HPDE6-E6E7 (cell line): ENCODE measurements at regions not wholly inside any gene's neighbourhood (a gene's known extent, or its start where the extent isn't known, plus 50 kb on each side); places are given as distances from the start of the nearest gene placed in this dataset.
"Not testable (repeated sequence)": the region's sequence is repeated elsewhere in the genome, so short reads cannot be mapped to it uniquely, and the experiment has no call there.

Source experiments
- DNase-seq: peaks from one replicate; pipeline ENCODE4 v3.0.0; 2011; ENCODE audit warnings: missing footprints; ENCODE audit errors: extremely low spot score

- no peak for DNase-seq
These were observed 229.0 kb upstream of the NOX3 start for GRCh38 chr6:155684416-155685196.

DNA sequence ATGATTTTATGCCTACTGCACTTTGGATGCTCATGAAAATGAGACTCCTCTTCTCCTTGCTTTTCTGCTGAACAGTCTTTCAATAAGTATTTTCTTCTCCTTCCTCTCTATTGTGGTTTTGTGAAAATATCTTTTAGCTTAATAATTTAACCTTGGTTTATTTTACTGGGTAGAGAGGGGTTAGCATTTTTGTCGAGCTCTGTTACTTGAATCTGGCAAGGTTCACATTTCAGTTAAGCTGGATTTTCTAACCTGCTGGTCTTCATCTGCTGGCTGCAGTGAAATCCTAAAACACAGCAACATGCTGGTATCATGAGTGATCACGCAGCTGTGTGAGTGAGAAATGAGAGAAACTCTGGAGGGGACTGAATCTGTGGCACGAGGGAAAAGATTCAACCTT, 222.7 kb upstream of the NOX3 start:
- no peak for DNase-seq

GRCh38 chr6:155676346-155676745, 220.7 kb upstream of the NOX3 start:
- DNase-seq = no peak

GRCh38 chr6:155670655-155671054, 215.0 kb upstream of the NOX3 start:
- no peak for DNase-seq

- no peak for DNase-seq
These were observed 204.8 kb upstream of the NOX3 start for GRCh38 chr6:155660251-155660977.

DNA sequence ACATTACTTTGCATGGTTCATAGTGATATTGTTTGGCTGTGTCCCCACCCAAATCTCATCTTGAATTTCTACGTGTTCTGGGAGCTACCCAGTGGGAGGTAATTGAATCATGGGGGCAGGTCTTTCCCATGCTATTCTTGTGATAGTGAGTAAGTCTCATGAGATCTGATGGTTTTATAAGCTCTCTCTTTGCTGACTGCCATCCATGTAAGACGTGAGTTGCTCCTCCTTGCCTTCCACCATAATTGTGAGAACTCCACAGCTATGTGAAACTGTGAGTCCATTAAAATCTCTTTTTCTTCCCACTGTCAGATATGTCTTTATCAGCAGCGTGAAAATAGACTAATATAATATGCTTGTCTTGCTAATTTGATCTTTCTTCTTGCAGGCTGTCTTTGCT, 200.4 kb upstream of the NOX3 start:
- no peak for DNase-seq

- DNase-seq = no peak
These were observed 198.8 kb upstream of the NOX3 start for GRCh38 chr6:155654474-155654873.

- DNase-seq = no peak
These were observed 192.7 kb upstream of the NOX3 start for GRCh38 chr6:155648301-155648700.

- no peak for DNase-seq
These were observed 191.7 kb upstream of the NOX3 start for GRCh38 chr6:155647354-155647753.

DNA sequence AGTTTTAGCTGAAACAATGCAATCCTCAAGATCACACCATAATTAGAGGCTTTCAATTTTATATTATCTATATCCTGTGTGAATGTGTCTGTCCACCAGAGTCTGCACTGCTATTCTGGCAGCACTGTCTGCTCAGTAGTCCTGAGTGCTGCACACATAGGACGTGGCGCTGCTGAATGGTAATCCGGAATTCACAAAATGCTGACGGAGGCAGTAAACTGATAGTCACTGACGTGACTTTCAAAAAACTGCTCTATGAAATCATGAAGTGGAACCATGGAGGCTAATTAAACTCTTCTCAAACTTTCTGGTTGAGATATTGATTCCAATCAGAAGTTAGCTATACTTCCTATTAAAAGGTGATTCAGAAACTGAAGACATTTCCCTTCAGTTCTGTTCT, 190.8 kb upstream of the NOX3 start:
- no peak for DNase-seq

- no peak for DNase-seq
These were observed 189.7 kb upstream of the NOX3 start for GRCh38 chr6:155645325-155645724.

DNA sequence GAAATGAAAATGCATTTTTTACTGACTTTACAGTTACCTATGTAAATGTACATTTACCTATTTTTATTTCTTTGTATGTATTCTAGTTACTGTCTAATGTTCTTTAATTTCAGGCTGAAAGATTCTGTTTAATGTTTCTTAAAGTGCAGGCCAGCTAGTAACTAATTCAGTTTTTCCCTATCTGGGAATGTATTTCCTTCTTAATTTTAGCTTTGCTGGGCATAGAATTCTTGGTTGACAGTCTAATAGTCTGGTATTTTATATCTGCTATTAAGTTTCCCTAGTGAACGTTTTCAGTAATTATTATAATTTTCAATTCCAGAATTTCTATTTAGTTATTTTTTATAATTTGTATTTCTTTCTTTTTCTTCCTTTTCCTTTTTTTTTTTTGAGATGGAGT, 186.0 kb upstream of the NOX3 start:
- DNase-seq = no peak

DNA sequence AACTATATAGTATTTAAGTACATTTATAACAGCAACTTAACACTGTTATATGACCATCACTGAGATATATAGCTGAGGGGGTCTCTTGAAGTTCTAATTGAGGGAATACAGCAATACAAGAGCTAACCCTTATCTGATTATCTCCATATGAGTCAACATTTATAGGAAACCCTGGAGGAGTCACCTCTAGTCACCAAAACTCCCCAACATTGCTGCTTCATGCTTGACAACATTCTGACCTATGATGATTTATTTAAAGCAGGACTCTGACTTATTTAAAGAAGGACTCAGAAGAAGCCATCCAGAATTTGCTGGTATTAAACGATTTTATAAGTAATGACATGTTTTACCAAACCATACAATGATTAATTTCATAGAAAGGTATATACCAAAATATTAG, 182.6 kb upstream of the NOX3 start:
- no peak for DNase-seq

DNA sequence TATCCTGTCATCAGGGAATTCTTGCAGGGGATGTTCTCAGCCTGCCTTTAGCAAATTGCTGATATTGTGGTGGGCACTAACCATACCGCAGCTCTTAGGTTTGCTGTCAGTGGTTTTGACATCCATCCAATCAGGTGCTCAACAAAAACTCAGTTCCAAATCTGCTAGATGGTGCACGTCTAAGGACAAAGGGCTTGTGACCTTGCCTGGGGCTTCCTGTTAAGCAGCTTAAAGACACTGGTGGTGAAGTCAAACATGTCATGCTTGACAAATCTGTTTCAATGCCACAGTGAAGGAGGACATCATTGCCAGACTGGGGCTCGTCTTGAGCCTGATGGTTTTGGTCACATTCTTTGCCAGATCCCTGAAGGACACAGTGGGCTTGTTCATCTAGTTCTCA, 179.8 kb upstream of the NOX3 start:
- DNase-seq = no peak

DNA sequence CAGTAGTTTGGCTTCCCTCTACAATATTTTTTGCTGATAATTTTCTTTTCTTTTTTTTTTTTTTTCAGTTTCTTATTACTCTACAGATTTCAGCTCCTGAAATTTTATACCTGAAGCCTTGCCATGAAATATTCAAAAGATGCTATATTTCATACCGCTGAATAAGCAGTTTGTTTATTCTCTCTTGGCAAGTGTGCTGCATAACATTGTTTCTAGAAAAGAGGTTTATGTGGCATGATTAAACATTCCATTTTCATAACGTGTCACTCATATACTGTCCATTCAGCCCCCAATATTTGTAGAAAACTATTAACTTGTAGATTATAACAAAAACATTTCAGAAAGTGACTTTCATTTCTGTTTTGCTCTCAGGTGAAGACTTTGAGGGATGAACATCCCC, 174.4 kb upstream of the NOX3 start:
- DNase-seq = no peak

DNA sequence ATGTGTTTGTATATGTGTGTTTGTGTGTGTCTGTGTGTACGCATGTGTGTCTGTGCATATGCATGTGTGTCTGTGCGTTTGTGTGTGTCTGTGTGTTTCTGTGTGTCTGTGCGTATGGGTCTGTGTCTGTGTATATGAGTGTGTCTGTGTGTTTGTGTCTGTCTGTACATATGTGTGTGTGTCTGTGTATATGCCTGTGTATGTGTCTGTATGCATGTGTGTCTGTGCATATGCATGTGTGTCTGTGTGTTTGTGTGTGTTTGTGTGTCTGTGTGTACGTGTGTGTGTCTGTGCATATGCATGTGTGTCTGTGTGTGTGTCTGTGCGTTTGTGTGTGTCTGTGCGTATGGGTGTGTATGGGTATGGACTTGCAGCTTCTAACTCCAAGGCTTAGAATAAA, 174.0 kb upstream of the NOX3 start:
- no peak for DNase-seq

DNA sequence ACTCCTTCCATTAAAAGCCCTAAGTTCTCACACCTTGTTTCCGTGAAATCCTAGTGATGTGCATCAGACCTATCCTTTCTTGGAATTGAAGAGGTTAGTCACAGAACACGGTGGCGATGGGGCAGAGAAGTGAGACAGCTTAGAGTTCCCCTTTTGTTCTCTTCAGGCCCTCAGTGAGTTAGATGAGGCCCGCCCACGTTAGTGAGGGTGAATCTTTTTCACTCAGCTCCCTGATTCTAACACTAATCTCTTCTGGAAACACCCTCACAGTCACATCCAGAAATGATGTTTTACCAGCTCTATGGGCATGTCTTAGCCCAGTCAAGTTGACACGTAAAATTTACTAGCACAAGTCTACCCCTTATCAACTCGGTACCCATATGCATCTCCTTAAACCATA, 172.7 kb upstream of the NOX3 start:
- DNase-seq = no peak

DNA sequence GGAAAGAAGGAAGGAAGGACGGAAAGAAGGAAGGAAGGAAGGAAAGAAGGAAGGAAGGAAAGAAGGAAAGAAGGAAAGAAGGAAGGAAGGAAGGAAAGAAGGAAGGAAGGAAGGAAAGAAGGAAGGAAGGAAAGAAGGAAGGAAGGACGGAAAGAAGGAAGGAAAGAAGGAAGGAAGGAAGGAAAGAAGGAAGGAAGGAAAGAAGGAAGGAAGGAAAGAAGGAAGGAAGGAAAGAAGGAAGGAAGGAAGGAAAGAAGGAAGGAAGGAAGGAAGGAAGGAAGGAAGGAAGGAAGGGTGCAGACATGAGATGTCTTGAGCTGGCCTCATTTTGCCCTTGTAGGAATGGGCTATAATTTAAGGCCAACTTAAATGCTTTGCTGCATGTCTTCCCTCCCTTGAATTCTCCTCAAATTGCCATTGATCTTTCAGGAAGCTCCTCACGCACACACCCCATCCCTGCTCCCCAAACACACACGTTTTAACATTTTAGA, 172.1 kb upstream of the NOX3 start:
- not testable (repeated sequence) for DNase-seq

DNA sequence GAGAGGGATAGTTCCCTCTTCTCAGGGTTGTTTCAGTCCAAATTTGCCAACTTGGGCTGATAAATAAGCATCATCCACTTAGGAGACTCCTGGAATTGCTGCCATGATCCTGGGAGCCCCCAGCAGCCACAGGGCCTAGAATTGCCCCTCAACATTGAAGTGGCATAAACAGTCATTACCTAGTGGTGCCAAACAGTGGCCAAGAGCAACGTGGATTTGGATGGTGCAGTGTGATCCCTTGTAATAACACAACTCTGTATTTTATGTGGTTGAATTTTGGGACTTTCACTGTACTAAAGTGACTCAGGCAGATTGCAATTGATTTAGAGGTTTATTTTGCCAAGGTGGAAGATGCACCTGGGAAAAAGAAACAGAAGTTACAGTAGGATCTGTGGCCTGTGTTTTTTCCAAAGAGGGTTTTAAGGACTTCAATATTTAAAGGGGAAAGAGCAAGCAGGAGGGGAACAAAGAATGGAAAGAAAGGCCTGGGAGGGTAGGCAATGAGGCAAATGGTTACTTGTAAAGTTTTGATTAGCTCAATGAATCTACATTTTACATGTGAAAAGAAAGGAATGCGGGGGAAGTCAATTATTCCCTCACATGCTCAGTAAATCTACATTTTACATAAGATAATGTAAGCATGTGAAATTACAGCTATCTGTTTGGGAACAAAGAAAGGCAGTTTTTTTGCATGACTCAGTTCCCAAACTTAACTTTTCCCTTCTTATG, 168.0 kb upstream of the NOX3 start:
- DNase-seq = no peak

GRCh38 chr6:155614606-155615005, 159.0 kb upstream of the NOX3 start:
- DNase-seq = no peak

DNA sequence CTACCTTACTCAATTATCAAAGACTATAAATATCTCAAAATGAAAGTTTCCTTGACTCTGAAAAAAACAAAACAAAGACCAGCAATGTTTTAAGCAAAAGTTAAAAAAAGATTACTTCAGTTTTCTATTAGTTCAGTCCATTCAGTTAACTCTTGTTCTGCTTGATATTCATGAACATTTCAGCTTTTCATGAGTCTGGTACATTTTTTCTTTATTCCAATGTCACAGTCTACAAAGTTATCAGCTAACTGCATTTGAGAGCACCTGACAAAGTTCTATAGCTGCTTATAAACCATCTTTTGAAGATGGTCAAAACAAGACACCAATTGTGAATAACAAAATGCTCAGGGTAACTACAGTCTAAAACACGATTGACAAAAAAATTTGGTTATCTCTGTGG, 156.1 kb upstream of the NOX3 start:
- DNase-seq = no peak

- no peak for DNase-seq
These were observed 149.4 kb upstream of the NOX3 start for GRCh38 chr6:155604991-155605390.

- no peak for DNase-seq
These were observed 143.9 kb upstream of the NOX3 start for GRCh38 chr6:155599561-155599960.
